GM03348 (cell line): ENCODE measurements at regions not wholly inside any gene's neighbourhood (a gene's known extent, or its start where the extent isn't known, plus 50 kb on each side); places are given as distances from the start of the nearest gene placed in this dataset.
"Not testable (repeated sequence)": the region's sequence is repeated elsewhere in the genome, so short reads cannot be mapped to it uniquely, and the experiment has no call there.

Experiments used
- DNase-seq: peaks from one replicate; pipeline ENCODE4 v3.0.0; 2012; ENCODE audit warnings: low spot score

DNA sequence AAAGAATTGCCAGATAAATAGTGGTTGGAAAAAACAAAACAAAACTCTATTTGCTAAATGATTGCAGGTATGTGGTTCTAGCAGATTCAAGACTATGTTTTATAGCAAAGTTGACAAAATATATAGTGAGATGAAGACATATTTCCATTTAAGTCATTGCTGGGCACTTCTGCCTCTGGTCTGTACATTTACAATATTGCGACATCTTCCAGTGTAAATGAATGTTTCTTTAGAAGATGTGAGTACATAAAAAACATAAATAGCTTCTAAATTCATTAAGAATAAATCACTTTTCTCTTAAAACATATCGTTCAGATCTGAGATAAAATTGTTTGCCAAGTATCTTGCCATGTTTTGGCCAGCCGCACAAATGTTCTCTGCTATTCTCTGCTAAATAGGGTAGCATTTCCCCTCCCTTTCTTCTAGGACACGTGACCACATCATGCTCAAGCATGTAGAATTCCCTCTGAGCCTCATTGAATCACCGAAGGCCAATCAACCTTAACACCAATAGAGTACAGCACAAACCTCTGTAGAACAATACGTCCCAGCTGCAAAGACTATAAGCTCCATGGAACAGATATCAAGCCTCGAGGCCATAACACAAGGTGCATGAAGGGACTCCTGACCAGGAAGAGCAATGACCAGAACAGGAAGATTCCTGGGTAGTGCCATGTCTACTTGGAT is 1173.3 kb downstream of the GATA3 start:
- DNase-seq = no peak

DNA sequence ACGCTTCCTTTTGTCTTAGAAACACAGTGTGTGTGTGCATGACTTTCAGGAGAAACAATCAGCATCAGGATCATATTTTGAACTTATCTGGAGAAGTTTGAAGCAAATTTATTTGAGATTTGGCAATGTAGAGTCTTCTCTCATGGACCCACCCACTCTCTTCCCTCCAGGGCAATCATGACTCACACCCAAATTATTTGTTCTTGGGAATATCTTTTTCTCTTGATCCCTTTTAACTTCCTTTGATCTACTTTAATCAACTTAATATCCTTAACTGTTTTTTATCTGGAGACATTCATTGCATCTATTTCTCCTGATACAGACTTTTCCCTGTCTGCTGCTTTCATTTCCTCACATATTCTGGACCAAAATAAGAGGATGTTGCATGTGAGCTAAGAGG is 1174.3 kb downstream of the GATA3 start:
- DNase-seq = peak; percentile 44

GRCh38 chr10:9229702-9230244 is 1175.3 kb downstream of the GATA3 start:
- DNase-seq = no peak

GRCh38 chr10:9230625-9231024 is 1176.1 kb downstream of the GATA3 start:
- no peak for DNase-seq

DNA sequence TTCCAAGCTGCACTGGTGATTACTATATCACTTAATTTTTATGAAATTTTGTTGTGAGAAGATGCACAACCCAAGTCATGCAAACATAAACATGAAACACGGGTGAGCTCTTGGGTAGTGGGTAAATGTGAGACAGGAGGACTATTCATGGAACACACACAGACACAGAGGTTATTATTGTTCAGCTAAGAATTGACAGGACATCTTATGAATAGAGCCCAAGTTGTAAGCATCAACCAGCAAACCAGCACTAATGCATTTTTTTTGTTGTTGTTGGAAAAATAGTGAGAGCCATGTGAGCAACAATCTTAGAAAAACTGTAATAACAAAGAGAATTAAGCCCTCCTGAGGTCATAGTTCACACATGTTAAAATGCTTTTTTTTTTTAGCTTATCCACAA is 1179.7 kb downstream of the GATA3 start:
- no peak for DNase-seq

GRCh38 chr10:9238041-9238440 is 1183.6 kb downstream of the GATA3 start:
- DNase-seq = no peak

DNA sequence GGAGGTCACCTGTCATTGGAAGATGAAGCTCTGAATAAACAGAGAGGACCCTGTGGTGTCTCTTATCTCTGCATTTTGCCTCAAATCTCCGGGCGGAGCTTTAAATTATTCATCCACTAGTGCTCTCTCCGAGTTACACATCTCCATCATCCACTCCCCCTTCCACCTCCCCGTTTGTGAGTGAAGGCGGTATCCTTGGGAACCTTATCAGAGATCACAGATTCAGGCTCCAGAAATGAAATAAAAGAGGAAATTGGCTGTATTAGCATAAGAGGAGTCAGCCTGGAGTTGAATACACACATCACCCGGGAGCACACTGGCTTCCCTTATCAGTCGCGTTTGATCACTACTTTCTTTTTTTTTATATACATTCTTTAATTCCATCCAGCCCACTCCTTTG is 1184.8 kb downstream of the GATA3 start:
- no peak for DNase-seq

DNA sequence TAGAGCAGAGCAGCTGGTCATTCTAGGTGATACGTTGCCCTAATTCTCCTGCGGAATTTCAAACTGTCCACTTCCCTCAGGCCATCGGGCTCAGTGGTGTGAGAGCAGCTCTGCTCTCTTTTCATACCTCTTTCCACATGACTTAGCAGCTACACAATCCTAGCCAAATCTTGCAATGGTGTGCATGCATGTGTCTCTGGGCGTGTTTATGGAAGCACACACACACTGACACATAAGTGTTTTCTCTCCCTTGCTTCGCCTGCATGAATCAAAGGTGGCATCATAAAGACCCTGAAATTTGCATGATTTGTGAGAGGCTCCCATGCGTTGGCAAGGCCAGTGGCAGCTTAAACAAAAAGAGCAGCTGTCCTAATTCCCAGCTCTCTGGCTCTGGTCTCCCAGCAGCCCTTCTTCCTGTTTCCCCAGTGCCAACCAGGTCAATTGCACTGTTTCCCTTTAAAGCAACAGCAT is 1189.5 kb downstream of the GATA3 start:
- DNase-seq = no peak

GRCh38 chr10:9244864-9245263 is 1190.4 kb downstream of the GATA3 start:
- DNase-seq = no peak

- no peak for DNase-seq
Measured at GRCh38 chr10:9253121-9253520, 1198.6 kb downstream of the GATA3 start.

- peak; percentile 69 for DNase-seq
Measured at GRCh38 chr10:9254353-9254752, 1199.9 kb downstream of the GATA3 start.

- DNase-seq = no peak
Measured at GRCh38 chr10:9260690-9261089, 1206.2 kb downstream of the GATA3 start.

DNA sequence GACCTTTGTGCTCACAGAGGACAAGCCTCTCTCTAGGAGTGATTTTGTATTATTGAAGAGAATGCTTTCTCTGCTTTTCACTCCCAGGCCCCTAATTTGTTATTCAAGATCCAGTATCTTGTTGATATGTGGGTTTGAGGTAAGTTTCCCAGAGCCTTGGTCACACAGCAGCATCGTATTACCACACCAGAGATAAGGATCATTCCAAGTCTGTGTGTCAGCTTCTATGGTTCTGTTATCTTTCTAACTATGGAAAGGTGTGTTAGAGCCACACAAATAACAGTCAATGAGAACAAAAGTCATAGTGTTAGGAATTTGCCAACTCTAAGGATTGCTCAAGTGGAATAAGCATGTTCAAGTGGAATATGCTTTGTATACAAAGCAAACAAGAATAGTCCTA is 1208.3 kb downstream of the GATA3 start:
- DNase-seq = no peak

GRCh38 chr10:9268176-9268575 is 1213.7 kb downstream of the GATA3 start:
- DNase-seq = no peak

GRCh38 chr10:9273126-9273833 is 1218.8 kb downstream of the GATA3 start:
- DNase-seq = not testable (repeated sequence)

DNA sequence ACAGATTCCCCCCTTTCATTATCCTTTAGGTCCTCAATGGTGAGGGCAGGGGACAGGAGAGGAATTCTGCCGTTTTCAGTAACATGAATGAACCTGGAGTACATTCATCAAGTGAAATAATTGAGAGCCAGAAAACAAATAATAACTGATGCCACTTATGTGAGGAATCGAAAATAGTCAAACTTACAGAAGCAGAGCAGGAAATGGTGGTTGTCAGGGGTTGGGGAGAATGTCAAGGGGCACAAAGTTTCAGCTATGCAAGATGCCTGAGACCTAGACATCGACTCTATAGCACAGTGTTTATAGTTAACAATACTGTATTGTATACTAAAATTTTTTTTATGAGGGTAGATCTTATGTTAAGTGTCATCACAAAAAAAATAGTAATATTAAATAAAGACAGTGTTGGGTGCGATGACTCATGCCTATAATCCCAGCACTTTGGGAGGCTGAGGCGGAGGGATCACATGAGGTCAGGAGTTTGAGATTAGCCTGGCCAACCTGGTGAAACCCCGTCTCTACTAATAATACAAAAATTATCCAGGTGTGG is 1219.8 kb downstream of the GATA3 start:
- no peak for DNase-seq

- DNase-seq = no peak
Measured at GRCh38 chr10:9275861-9276260, 1221.4 kb downstream of the GATA3 start.

DNA sequence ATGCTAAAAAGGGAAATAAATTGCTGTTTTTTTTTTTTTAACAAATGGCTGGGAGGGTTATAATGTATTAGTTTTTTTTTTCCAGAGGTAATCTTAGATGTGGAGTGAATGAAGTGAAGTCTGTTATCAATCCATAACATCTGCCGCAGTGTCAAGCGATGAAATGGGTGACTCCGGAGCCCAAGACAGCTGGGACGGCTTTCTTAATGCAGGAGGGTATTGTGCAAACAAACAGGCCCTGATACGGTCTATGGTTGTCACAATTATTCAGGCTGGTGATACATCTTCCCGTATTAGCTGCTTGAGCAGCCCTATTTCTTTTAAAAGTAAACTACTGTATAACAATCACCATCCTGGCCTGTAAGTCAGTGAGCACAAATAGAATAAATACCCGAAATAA is 1231.2 kb downstream of the GATA3 start:
- DNase-seq = no peak

DNA sequence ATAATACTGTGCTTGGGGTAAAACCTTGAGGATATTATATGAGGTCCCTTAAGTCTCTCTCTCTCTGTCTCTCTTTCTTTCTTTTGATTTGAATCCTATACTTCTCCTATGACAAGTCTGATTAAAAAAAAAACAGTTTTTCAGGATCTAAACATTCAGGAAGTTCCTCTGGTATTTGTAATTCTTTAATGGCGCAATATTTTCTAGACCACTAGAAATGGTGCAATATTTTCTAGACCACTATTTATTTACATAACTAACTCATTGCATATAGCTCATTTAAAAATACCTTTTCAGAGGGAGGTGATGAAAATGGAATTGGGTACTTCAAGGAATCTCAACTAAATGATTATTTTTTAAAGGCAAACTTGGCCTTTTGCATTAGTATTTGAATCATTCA is 1235.3 kb downstream of the GATA3 start:
- no peak for DNase-seq

GRCh38 chr10:9291081-9291480 is 1236.6 kb downstream of the GATA3 start:
- DNase-seq = no peak

- no peak for DNase-seq
Measured at GRCh38 chr10:9294132-9294663, 1239.7 kb downstream of the GATA3 start.

DNA sequence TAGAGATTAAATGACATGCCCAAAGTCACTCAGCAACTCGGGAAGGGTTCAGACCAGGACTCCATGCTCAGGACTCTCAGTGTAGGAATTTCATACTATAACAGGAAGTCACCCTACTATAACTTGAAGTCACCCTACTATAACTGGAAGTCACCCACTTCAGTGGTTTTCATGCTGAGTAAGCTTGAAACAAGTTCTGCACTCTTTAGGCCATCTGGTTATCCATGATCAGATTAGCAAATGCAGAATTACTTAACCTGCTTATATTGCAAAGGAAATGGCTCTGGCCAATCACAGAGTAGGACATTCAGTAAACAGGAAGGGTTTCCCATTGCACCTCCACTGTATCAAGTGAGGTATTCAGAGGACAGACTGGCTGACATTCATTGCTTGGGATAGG is 1240.4 kb downstream of the GATA3 start:
- no peak for DNase-seq

DNA sequence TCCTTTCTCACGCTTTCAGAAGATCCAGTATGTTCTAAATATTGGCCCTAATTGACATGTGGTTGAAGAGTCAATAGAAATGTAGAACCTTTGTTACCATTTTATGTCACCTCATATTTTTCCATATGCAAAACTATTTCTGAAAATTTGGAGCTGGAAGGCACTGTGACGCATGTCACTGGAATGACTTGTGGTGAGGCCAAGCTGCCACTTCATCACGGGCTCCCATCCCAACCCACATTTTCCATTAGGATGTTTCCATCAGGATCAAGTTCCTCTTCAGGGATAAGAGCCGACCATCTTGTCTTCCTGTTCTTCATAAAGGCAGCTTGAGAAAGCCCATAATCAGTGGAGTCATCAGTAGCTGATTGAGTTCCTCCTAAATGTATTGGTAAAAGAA is 1241.7 kb downstream of the GATA3 start:
- DNase-seq = peak; percentile 13
